ENCODE measurements at regions not wholly inside any gene's neighbourhood (a gene's known extent, or its start where the extent isn't known, plus 50 kb on each side); places are given as distances from the start of the nearest gene placed in this dataset.

GRCh38 chr2:240227538-240228428, 87.3 kb upstream of the OTOS start (continued):
- TF ChIP-seq SMC3 (IDR thresholded peaks at IDR 0.05; ENCODE audit: low read depth, low read length): no peak

GRCh38 chr2:240229005-240229404, 88.5 kb upstream of the OTOS start:
- Histone ChIP-seq H4K8ac (ENCODE audit: low read depth in 2 of 2, low read length in 2 of 2) (no peak overlapping the region), H3K79me1 (ENCODE audit: low read depth in 1 of 2, low read length in 2 of 2) (no peaks in the 10 kb centered on the region), H4K91ac (ENCODE audit: insufficient read depth, low read depth, low read length) (no peak overlapping the region), H3K56ac (ENCODE audit: extremely low read depth, insufficient read depth, low read length) (no peak overlapping the region), H3K36me3 (ENCODE audit: control insufficient read depth, insufficient read depth, low read length) (no peaks in the 10 kb centered on the region), H3K4me2 (ENCODE audit: low read depth, low read length) (no peak overlapping the region), H2AK5ac (ENCODE audit: low read depth, low read length) (no peak overlapping the region), H3K4me1 (ENCODE audit: control insufficient read depth, insufficient read depth, low read length) (peaks cover 5% of the 10 kb centered on the region), H3K9me1 (ENCODE audit: insufficient read depth, low read length) (no peaks in the 10 kb centered on the region), H4K20me1 (ENCODE audit: insufficient read depth, low read length) (no peaks in the 10 kb centered on the region), H3K14ac (replicated peaks; ENCODE audit: low read depth, low read length) (no peak overlapping the region), H3K23ac (ENCODE audit: low read depth, low read length) (no peak overlapping the region), H2BK15ac (ENCODE audit: low read depth, low read length) (no peak overlapping the region), H3K9me3 (ENCODE audit: control insufficient read depth, insufficient read depth, low read length) (peaks cover 8% of the 10 kb centered on the region), H3K18ac (ENCODE audit: low read depth, low read length) (no peak overlapping the region), H3K4me3 (ENCODE audit: insufficient read depth, low read depth, low read length) (no peak overlapping the region), H3K27ac (ENCODE audit: insufficient read depth, low read length) (no peak overlapping the region), H2BK5ac (ENCODE audit: low read depth, low read length, poor library complexity, severe bottlenecking) (no peak overlapping the region), H3K27me3 (ENCODE audit: control insufficient read depth, insufficient read depth, low read length) (no peaks in the 10 kb centered on the region; the same call in 1 of the 2 replicates), H2BK120ac (ENCODE audit: low read depth, low read length) (no peak overlapping the region), H4K5ac (ENCODE audit: low read depth, low read length) (no peak overlapping the region), H2AFZ (replicated peaks; ENCODE audit: low read length, poor library complexity) (no peak overlapping the region), H3K9ac (ENCODE audit: low read depth, low read length) (no peak overlapping the region), H3K4ac (ENCODE audit: low read depth, low read length) (no peak overlapping the region), H2BK20ac (ENCODE audit: low read depth, low read length) (no peak overlapping the region), H2AK9ac (replicated peaks; ENCODE audit: low read depth, low read length, poor library complexity) (no peak overlapping the region)
- TF ChIP-seq MXI1 (IDR thresholded peaks at IDR 0.05; ENCODE audit: borderline replicate concordance, low read depth, low read length): no peak
- no peak for TF ChIP-seq MAFK (IDR thresholded peaks at IDR 0.05; ENCODE audit: low read depth, low read length)
- no peak for TF ChIP-seq SMC3 (IDR thresholded peaks at IDR 0.05; ENCODE audit: low read depth, low read length)
- TF ChIP-seq BHLHE40 (IDR thresholded peaks at IDR 0.05; ENCODE audit: low read depth, low read length): no peak
- TF ChIP-seq RCOR1 (IDR thresholded peaks at IDR 0.05; ENCODE audit: insufficient replicate concordance, low read length): no peak
- ATAC-seq (ENCODE audit: low read depth) (no peak), DNase-seq (no peak)
- no TSS peak for BruUV-seq (replicated peaks)
- no CpG with 5 or more reads among the region's 1 CpG for WGBS, 2 experiments (ENCODE audit: extremely low coverage in 2 of 2, insufficient read length in 1 of 2)
- intact Hi-C loops (cut with micrococcal nuclease) (no loop called here), dilution Hi-C loops (cut with HindIII; ENCODE audit: low sequenced_read_pairs, unreplicated experiment) (no loop called here), in situ Hi-C loops (cut with MboI; ENCODE audit: low sequenced_read_pairs) (no loop called here)
- ChIA-PET POLR2A (ENCODE audit: unreplicated experiment) (no interaction called here), CTCF (interaction anchor here (1.0 kb wide), 1 partner anchor 221 kb away, joined by 3 read pairs; no protein-coding TSS in a partner anchor)

Measured in IMR-90 (cell line).